HG02798 (cell line): ENCODE measurements at regions not wholly inside any gene's neighbourhood (a gene's known extent, or its start where the extent isn't known, plus 50 kb on each side); places are given as distances from the start of the nearest gene placed in this dataset.

Experiments used
- ATAC-seq: cut with Tn5 transposase; IDR thresholded peaks from one replicate; pipeline ENCODE4 v1.9.1; 2021; ENCODE audit warnings: mild to moderate bottlenecking; ENCODE audit not compliant: unreplicated experiment, poor library complexity

- ATAC-seq, result no peak
Measured at GRCh38 chr5:159632866-159633265, 283.4 kb upstream of the ADRA1B start.

- ATAC-seq, result no peak
Measured at GRCh38 chr5:159638481-159638880, 277.8 kb upstream of the ADRA1B start.

- no peak for ATAC-seq
Measured at GRCh38 chr5:159638954-159639559, 277.2 kb upstream of the ADRA1B start.

GRCh38 chr5:159639590-159639989 lies 276.7 kb upstream of the ADRA1B start:
- ATAC-seq, result no peak

- ATAC-seq, result no peak
Measured at GRCh38 chr5:159640446-159640845, 275.8 kb upstream of the ADRA1B start.

GRCh38 chr5:159640921-159641320 lies 275.4 kb upstream of the ADRA1B start:
- ATAC-seq, result no peak

- ATAC-seq, result no peak
Measured at GRCh38 chr5:159641371-159642039, 274.8 kb upstream of the ADRA1B start.

GRCh38 chr5:159642379-159642778 lies 273.9 kb upstream of the ADRA1B start:
- no peak for ATAC-seq

GRCh38 chr5:159644053-159644452 lies 272.2 kb upstream of the ADRA1B start:
- no peak for ATAC-seq

- no peak for ATAC-seq
Measured at GRCh38 chr5:159645179-159645846, 271.0 kb upstream of the ADRA1B start.

GRCh38 chr5:159650803-159651202 lies 265.5 kb upstream of the ADRA1B start:
- no peak for ATAC-seq

- no peak for ATAC-seq
Measured at GRCh38 chr5:159655757-159656409, 260.4 kb upstream of the ADRA1B start.

GRCh38 chr5:159657298-159657697 lies 259.0 kb upstream of the ADRA1B start:
- no peak for ATAC-seq

GRCh38 chr5:159657771-159658170 lies 258.5 kb upstream of the ADRA1B start:
- ATAC-seq, result no peak

- ATAC-seq, result no peak
Measured at GRCh38 chr5:159658266-159658925, 257.9 kb upstream of the ADRA1B start.

- no peak for ATAC-seq
Measured at GRCh38 chr5:159660401-159660800, 255.9 kb upstream of the ADRA1B start.

GRCh38 chr5:159663986-159664385 lies 252.3 kb upstream of the ADRA1B start:
- ATAC-seq, result no peak

GRCh38 chr5:159667286-159667685 lies 249.0 kb upstream of the ADRA1B start:
- no peak for ATAC-seq

GRCh38 chr5:159668556-159668955 lies 247.7 kb upstream of the ADRA1B start:
- ATAC-seq, result no peak

- ATAC-seq, result no peak
Measured at GRCh38 chr5:159669559-159669958, 246.7 kb upstream of the ADRA1B start.

- no peak for ATAC-seq
Measured at GRCh38 chr5:159671886-159672285, 244.4 kb upstream of the ADRA1B start.
